ENCODE measurements at regions not wholly inside any gene's neighbourhood (a gene's known extent, or its start where the extent isn't known, plus 50 kb on each side); places are given as distances from the start of the nearest gene placed in this dataset.

- TF ChIP-seq, protein P1, sequence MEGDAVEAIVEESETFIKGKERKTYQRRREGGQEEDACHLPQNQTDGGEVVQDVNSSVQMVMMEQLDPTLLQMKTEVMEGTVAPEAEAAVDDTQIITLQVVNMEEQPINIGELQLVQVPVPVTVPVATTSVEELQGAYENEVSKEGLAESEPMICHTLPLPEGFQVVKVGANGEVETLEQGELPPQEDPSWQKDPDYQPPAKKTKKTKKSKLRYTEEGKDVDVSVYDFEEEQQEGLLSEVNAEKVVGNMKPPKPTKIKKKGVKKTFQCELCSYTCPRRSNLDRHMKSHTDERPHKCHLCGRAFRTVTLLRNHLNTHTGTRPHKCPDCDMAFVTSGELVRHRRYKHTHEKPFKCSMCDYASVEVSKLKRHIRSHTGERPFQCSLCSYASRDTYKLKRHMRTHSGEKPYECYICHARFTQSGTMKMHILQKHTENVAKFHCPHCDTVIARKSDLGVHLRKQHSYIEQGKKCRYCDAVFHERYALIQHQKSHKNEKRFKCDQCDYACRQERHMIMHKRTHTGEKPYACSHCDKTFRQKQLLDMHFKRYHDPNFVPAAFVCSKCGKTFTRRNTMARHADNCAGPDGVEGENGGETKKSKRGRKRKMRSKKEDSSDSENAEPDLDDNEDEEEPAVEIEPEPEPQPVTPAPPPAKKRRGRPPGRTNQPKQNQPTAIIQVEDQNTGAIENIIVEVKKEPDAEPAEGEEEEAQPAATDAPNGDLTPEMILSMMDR (IDR thresholded peaks at IDR 0.05; ENCODE audit: insufficient read depth, low read length, poor library complexity, severe bottlenecking), result no peak
- TF ChIP-seq EZH2phosphoT487 (conservative IDR thresholded peaks at IDR 0.05; ENCODE audit: low read length), result no peak
Observed at GRCh38 chr2:4135765-4136164, 432.4 kb downstream of the DCDC2C start.
